HL-60 (cell line): ENCODE measurements at regions not wholly inside any gene's neighbourhood (a gene's known extent, or its start where the extent isn't known, plus 50 kb on each side); places are given as distances from the start of the nearest gene placed in this dataset.

Experiments used
- DNase-seq, 2 experiments: peaks; one replicate each; pipeline ENCODE4 v3.0.0-alpha.2; 2010 to 2020; ENCODE audit warnings: low read depth in 1 of 2, low spot score in 1 of 2
- H3K27ac ChIP-seq: fragments of 250-450 bp; sonication (Bioruptor Pico); replicated peaks from 2 replicates; pipeline ENCODE4 v1.5.1; 2020; ENCODE audit warnings: mild to moderate bottlenecking, moderate library complexity
- H3K27me3 ChIP-seq: fragments of 250-450 bp; sonication (Bioruptor Pico); 2 replicates; pipeline ENCODE4 v1.5.1; 2021; ENCODE audit warnings: mild to moderate bottlenecking, moderate library complexity; ENCODE audit not compliant: insufficient read depth, poor library complexity, severe bottlenecking
- H3K4me3 ChIP-seq: replicated peaks from 2 replicates; pipeline ENCODE4 v1.5.1; 2011; ENCODE audit warnings: mild to moderate bottlenecking, control low read depth, low read length; ENCODE audit not compliant: insufficient read depth
- GABPA ChIP-seq: IDR thresholded peaks from 2 replicates; pipeline ENCODE4 v1.6.1; 2012; ENCODE audit warnings: low read depth
- POLR2AphosphoS5 ChIP-seq: IDR thresholded peaks from 2 replicates; pipeline ENCODE4 v1.6.1; 2012; ENCODE audit warnings: low read depth
- SPI1 ChIP-seq: IDR thresholded peaks from 2 replicates; pipeline ENCODE4 v1.6.1; 2012; ENCODE audit warnings: low read depth, mild to moderate bottlenecking, borderline replicate concordance
- TF ChIP-seq, protein P1 (sequence below): IDR thresholded peaks from one replicate; pipeline ENCODE4 v1.5.1; 2011; ENCODE audit warnings: low read length, control low read depth, inconsistent platforms; ENCODE audit not compliant: insufficient read depth
- TF ChIP-seq, protein P2 (sequence below): IDR thresholded peaks from 2 replicates; pipeline ENCODE4 v1.6.1; 2012; ENCODE audit warnings: low read depth; ENCODE audit not compliant: insufficient replicate concordance

DNA sequence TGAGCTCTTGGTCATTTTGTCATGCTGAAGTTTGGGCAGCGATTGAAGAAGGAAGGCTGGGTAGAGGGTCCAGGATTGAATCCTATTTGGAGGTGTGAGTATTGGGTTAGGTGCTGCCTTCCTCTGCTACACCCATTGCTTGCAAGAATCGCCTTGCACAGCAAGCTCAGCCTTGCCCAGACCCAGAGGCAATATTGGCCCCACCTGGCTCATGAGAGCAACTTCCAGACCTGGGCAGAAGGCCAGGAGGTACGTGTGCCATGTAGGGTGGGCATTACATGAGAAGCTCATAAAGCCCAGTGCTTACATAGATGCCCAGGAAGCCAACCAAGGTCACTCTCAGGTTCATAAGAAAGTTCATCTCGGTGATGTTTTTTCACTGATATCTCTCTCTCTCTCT lies 718.0 kb downstream of the EFNB2 start:
- TF ChIP-seq, protein P1, sequence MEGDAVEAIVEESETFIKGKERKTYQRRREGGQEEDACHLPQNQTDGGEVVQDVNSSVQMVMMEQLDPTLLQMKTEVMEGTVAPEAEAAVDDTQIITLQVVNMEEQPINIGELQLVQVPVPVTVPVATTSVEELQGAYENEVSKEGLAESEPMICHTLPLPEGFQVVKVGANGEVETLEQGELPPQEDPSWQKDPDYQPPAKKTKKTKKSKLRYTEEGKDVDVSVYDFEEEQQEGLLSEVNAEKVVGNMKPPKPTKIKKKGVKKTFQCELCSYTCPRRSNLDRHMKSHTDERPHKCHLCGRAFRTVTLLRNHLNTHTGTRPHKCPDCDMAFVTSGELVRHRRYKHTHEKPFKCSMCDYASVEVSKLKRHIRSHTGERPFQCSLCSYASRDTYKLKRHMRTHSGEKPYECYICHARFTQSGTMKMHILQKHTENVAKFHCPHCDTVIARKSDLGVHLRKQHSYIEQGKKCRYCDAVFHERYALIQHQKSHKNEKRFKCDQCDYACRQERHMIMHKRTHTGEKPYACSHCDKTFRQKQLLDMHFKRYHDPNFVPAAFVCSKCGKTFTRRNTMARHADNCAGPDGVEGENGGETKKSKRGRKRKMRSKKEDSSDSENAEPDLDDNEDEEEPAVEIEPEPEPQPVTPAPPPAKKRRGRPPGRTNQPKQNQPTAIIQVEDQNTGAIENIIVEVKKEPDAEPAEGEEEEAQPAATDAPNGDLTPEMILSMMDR: no peak
- TF ChIP-seq SPI1: no peak
- TF ChIP-seq GABPA: no peak
- TF ChIP-seq, protein P2, sequence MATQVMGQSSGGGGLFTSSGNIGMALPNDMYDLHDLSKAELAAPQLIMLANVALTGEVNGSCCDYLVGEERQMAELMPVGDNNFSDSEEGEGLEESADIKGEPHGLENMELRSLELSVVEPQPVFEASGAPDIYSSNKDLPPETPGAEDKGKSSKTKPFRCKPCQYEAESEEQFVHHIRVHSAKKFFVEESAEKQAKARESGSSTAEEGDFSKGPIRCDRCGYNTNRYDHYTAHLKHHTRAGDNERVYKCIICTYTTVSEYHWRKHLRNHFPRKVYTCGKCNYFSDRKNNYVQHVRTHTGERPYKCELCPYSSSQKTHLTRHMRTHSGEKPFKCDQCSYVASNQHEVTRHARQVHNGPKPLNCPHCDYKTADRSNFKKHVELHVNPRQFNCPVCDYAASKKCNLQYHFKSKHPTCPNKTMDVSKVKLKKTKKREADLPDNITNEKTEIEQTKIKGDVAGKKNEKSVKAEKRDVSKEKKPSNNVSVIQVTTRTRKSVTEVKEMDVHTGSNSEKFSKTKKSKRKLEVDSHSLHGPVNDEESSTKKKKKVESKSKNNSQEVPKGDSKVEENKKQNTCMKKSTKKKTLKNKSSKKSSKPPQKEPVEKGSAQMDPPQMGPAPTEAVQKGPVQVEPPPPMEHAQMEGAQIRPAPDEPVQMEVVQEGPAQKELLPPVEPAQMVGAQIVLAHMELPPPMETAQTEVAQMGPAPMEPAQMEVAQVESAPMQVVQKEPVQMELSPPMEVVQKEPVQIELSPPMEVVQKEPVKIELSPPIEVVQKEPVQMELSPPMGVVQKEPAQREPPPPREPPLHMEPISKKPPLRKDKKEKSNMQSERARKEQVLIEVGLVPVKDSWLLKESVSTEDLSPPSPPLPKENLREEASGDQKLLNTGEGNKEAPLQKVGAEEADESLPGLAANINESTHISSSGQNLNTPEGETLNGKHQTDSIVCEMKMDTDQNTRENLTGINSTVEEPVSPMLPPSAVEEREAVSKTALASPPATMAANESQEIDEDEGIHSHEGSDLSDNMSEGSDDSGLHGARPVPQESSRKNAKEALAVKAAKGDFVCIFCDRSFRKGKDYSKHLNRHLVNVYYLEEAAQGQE: no peak
- TF ChIP-seq POLR2AphosphoS5: no peak
- Histone ChIP-seq H3K27ac (no peak overlapping the region), H3K27me3 (no peaks in the 10 kb centered on the region), H3K4me3 (no peak overlapping the region)
- DNase-seq: no peak

DNA sequence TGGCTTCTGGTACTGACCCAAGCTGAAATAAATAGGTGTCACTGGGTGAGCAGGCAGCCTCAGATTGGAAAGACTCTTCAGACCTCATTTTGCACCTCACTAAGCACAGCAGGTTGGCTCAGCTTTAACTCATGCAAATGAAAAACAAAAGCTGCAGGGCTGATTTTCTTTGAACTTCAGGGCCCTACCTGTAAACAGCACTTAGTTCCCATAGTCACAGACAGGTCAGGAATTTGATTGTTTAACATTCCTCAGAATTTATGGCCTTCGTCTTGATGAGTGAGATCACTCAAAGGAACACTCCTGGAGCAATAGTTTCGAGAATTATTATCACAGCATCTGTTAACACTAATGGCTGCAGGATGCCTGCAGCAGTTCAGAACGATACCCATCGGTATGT lies 718.5 kb downstream of the EFNB2 start:
- Histone ChIP-seq H3K4me3 (no peak overlapping the region), H3K27ac (no peak overlapping the region), H3K27me3 (no peaks in the 10 kb centered on the region)
- DNase-seq: no peak
- no peak for TF ChIP-seq POLR2AphosphoS5
- TF ChIP-seq, protein P1: no peak
- no peak for TF ChIP-seq SPI1
- TF ChIP-seq GABPA: no peak
- TF ChIP-seq, protein P2: no peak

DNA sequence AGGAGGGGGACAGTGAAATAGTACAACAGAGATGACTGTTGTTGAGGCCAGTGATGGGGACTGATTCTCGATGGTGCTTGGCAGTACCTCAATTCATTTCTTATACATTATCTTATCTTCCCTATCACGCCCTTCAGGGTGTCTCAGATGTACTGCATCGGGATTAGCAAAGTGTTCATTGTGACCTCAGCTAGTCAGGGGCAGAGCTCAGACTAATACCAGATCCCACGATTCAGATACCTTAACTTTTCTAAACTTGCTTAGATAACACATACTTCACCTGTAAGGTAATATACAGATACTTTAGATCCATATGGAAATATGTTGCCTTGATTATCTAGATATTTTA lies 720.6 kb downstream of the EFNB2 start:
- H3K27me3 ChIP-seq: no peaks in the 10 kb centered on the region
- no peak overlapping the region for H3K4me3 ChIP-seq
- DNase-seq: no peak
- no peak overlapping the region for H3K27ac ChIP-seq
- TF ChIP-seq, protein P1: no peak
- TF ChIP-seq SPI1 (no peak), POLR2AphosphoS5 (no peak), GABPA (no peak)
- TF ChIP-seq, protein P2: no peak
